ENCODE measurements at regions not wholly inside any gene's neighbourhood (a gene's known extent, or its start where the extent isn't known, plus 50 kb on each side); places are given as distances from the start of the nearest gene placed in this dataset.

DNA sequence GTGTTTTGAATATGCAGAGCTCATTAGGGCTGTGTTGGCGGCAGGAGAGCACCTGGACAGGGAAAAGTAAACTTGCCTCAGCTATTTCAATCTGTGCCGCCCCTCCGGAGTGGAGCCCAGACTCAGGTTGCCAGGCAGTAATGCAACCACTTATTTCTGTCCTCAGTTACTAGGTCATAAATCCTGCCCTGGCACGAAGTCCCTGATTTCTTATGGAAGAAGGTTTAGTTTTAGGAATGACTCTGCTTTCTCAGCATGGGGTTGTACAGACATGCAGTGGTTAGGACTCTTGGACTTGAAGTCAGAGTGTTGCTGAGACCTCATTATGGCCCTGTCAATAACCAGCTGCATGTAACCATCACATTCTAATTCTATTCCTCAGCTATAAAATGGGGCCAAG is 98.3 kb upstream of the FGGY start:
- no peak for TF ChIP-seq POLR2A (IDR thresholded peaks at IDR 0.05)
- TF ChIP-seq, protein P1, sequence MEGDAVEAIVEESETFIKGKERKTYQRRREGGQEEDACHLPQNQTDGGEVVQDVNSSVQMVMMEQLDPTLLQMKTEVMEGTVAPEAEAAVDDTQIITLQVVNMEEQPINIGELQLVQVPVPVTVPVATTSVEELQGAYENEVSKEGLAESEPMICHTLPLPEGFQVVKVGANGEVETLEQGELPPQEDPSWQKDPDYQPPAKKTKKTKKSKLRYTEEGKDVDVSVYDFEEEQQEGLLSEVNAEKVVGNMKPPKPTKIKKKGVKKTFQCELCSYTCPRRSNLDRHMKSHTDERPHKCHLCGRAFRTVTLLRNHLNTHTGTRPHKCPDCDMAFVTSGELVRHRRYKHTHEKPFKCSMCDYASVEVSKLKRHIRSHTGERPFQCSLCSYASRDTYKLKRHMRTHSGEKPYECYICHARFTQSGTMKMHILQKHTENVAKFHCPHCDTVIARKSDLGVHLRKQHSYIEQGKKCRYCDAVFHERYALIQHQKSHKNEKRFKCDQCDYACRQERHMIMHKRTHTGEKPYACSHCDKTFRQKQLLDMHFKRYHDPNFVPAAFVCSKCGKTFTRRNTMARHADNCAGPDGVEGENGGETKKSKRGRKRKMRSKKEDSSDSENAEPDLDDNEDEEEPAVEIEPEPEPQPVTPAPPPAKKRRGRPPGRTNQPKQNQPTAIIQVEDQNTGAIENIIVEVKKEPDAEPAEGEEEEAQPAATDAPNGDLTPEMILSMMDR (IDR thresholded peaks at IDR 0.05) = no peak
